Fibroblast of mammary gland (primary cell): ENCODE measurements at regions not wholly inside any gene's neighbourhood (a gene's known extent, or its start where the extent isn't known, plus 50 kb on each side); places are given as distances from the start of the nearest gene placed in this dataset.

Experiments
- DNase-seq: peaks from one replicate; pipeline ENCODE4 v3.0.0-alpha.2; 2010; ENCODE audit warnings: low read depth
- H3K4me3 ChIP-seq: 2 replicates; pipeline ENCODE4 v1.5.1; 2011; ENCODE audit warnings: low read depth, mild to moderate bottlenecking, low read length, moderate library complexity; ENCODE audit not compliant: control insufficient read depth
- TF ChIP-seq, protein P1 (sequence below): conservative IDR thresholded peaks from 2 replicates; pipeline ENCODE4 v1.5.1; 2011; ENCODE audit warnings: low read depth, low read length, inconsistent platforms; ENCODE audit not compliant: control insufficient read depth, insufficient read depth

DNA sequence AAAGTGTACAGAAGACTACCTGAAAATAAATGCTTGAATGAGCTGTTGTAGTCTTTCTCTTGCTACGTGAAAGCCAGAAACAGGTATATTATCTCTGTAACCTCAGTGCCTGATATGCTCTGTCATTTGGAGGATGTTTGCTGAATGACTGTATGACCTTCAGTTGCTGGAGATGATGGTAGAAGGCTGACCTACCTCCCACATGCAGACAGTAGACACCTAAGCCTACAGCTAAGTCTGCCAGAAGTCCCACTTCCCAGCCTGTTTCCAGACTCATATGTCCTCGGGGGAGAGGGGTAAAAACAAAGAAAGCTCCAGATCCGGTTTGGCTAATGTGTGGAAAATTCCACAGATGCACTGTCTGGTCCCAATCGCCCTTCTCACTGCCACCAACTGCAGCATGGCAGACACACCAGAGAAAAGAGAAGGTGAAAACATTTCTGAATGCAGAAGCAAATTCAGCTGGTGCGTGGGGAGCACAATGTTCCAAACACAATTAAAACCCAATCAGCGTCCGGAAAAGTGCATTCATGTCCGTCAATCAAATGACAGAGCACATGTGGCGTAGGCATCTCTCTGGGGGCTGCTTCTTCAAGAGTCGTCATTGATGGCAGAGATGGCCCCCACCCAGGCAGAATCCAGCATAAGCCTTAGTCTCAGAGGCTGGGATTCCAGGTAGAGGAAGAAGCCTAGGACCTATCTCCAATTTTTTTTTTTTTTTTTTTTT lies 76.3 kb upstream of the TBX3 start:
- no peak overlapping the region for H3K4me3 ChIP-seq
- TF ChIP-seq, protein P1, sequence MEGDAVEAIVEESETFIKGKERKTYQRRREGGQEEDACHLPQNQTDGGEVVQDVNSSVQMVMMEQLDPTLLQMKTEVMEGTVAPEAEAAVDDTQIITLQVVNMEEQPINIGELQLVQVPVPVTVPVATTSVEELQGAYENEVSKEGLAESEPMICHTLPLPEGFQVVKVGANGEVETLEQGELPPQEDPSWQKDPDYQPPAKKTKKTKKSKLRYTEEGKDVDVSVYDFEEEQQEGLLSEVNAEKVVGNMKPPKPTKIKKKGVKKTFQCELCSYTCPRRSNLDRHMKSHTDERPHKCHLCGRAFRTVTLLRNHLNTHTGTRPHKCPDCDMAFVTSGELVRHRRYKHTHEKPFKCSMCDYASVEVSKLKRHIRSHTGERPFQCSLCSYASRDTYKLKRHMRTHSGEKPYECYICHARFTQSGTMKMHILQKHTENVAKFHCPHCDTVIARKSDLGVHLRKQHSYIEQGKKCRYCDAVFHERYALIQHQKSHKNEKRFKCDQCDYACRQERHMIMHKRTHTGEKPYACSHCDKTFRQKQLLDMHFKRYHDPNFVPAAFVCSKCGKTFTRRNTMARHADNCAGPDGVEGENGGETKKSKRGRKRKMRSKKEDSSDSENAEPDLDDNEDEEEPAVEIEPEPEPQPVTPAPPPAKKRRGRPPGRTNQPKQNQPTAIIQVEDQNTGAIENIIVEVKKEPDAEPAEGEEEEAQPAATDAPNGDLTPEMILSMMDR: no peak

DNA sequence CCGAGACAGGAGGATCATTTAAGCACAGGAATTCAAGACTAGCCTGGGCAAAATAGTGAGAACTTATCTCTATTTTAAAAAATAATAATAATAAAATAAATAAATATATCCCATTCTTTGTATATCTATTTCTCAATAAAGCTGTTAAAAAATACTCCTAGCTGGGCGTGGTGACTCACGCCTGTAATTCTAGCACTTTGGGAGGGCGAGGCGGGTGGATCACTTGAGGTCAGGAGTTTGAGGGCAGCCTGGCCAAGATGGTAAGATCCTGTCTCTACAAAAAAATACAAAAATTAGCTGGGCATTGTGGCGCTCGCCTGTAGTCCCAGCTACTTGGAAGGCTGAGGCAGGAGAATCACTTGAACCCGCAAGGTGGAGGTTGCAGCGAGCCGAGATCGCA lies 75.7 kb upstream of the TBX3 start:
- TF ChIP-seq, protein P1: no peak
- DNase-seq: no peak
- H3K4me3 ChIP-seq: no peak overlapping the region

More for the DNA sequence above, 76.3 kb upstream of the TBX3 start:
- DNase-seq: no peak

DNA sequence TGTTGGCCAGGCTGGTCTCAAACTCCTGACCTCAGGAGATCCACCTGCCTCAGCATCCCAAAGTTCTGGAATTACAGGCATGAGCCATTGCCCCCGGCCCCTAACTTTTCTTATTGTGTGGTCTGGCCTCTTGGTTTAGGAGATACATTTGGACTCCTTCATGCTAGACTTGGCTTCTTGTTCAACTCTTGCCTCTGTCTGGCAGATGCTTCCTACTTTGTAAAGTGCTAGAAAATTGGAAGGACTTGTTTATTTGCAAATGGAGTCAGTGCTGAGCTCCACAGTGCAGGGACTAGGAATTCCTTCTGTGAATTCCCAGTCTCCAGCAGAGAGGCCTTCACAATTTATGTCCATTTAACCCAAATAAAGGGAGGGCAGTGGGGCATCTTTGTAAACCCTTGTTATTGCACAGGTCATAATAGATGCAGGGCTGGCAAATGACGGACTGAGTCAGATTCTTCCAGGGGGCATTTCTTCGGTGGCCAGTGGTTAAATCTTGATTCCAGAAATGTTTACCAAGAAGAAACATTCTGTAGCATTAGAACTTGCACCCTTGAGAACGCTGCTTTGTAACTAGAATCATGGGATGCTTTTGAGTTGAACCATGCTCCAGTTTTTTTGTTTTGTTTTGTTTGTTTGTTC lies 73.8 kb upstream of the TBX3 start:
- TF ChIP-seq, protein P1: no peak
- DNase-seq: no peak
- no peak overlapping the region for H3K4me3 ChIP-seq

DNA sequence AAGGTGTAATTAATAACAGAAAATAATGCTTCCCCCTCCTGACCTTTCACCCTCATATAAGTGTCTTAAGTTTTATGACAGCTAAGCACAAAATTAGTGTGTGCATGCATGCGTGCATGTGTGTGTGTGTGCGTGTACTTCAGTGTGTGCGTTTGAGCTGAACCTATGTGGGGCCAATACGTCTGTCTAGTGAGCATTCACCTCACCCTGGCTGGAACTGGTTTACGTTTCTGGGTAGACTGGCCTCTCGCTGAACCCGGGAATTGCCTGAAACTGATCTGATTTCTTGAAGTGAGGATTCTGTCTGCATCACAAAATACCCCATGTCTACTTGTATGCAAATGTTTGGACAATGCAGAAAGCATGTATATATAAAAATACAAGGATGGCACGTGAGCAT lies 68.2 kb upstream of the TBX3 start:
- no peak overlapping the region for H3K4me3 ChIP-seq
- TF ChIP-seq, protein P1: no peak
- no peak for DNase-seq

DNA sequence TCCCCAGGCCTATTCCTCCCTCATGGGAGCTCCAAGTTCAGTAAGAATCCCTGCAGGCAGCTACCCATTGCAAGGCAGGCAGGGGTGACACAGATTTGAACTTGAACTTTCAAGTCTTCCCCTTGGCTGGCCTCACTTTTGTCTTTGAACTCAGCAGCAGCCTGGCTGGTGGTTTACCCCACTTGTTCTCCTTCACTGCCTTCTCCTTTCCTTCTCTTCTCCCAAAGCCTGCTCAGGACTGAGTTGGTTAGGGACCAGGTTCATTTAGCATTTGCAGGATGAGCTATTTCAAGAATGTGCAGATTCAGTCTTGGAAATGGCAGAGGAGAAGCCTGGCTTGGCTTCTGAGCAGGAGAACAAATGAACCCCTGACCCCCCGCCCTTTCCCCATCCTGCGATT lies 67.7 kb upstream of the TBX3 start:
- TF ChIP-seq, protein P1: no peak
- H3K4me3 ChIP-seq: no peak overlapping the region
- no peak for DNase-seq

DNA sequence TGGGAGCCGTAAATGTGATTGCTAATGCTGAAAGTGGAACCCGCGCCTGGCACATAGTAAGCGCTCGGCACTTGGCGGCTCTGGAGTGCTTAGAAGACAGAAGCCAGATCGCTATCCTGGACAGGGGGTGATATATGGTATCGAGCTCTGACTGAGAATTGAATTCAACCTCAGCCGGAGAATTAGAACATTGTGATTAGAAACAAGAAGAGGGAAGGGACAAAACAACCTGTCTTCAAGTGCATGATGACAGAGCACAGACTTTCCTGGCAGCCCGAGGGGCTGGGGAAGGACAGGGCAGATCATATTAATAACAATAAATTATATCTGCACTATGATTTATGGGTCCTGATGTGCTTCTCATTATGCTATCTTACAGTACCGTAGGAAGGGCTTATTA lies 66.9 kb upstream of the TBX3 start:
- TF ChIP-seq, protein P1: no peak
- no peak for DNase-seq
- H3K4me3 ChIP-seq: no peak overlapping the region
